A549 (cell line): ENCODE measurements at regions not wholly inside any gene's neighbourhood (a gene's known extent, or its start where the extent isn't known, plus 50 kb on each side); places are given as distances from the start of the nearest gene placed in this dataset.

Experiments used
- MAFK ChIP-seq: fragments of 450-650 bp; IDR thresholded peaks from 2 replicates; pipeline ENCODE4 v1.6.1; 2014; ENCODE audit not compliant: partially characterized antibody
- MAZ ChIP-seq: fragments of 150-350 bp; IDR thresholded peaks from 2 replicates; pipeline ENCODE4 v1.6.1; 2014; ENCODE audit warnings: antibody characterized with exemption, low read depth, low read length, borderline replicate concordance
- RAD21 ChIP-seq, 2 experiments: fragments of >200 bp in 1 of 2; sonication (Bioruptor Twin) in 1 of 2; formaldehyde crosslinking in 1 of 2; IDR thresholded peaks in 1 of 2; conservative IDR thresholded peaks in 1 of 2; 2 replicates in 1 of 2; 3 replicates in 1 of 2; pipeline ENCODE4 v1.6.1; 2012 to 2018; ENCODE audit warnings: inconsistent platforms in 1 of 2
- TF ChIP-seq, protein P1 (sequence below): fragments of >200 bp; sonication (Bioruptor Twin); formaldehyde crosslinking; IDR thresholded peaks from 3 replicates; pipeline ENCODE4 v1.5.1; 2016

DNA sequence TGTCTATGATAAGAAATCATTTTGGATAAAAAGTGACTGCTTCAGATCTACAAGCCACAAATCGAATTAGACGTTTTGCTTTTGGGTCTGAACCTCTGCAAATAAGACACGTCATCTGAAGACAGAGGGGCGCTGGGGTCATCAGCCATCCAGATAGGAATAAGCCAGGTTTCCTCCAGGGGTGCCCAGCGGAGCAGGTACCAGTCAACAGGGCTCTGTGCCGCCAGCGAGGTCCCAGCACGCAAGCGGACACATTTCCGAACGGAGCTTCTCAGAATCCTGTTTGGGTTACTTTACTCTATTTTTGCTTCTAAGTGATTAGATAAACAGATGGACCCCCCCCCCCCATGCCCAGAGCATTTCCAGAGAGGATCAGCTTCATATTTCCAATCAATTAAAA is 873.8 kb downstream of the BRD1 start:
- no peak for TF ChIP-seq RAD21 (conservative IDR thresholded peaks at IDR 0.05 in 1 of 2, IDR thresholded peaks at IDR 0.05 in 1 of 2)
- no peak for TF ChIP-seq MAFK
- TF ChIP-seq, protein P1, sequence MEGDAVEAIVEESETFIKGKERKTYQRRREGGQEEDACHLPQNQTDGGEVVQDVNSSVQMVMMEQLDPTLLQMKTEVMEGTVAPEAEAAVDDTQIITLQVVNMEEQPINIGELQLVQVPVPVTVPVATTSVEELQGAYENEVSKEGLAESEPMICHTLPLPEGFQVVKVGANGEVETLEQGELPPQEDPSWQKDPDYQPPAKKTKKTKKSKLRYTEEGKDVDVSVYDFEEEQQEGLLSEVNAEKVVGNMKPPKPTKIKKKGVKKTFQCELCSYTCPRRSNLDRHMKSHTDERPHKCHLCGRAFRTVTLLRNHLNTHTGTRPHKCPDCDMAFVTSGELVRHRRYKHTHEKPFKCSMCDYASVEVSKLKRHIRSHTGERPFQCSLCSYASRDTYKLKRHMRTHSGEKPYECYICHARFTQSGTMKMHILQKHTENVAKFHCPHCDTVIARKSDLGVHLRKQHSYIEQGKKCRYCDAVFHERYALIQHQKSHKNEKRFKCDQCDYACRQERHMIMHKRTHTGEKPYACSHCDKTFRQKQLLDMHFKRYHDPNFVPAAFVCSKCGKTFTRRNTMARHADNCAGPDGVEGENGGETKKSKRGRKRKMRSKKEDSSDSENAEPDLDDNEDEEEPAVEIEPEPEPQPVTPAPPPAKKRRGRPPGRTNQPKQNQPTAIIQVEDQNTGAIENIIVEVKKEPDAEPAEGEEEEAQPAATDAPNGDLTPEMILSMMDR = no peak
- no peak for TF ChIP-seq MAZ
